CD14-positive monocyte (primary cell): ENCODE measurements at regions not wholly inside any gene's neighbourhood (a gene's known extent, or its start where the extent isn't known, plus 50 kb on each side); places are given as distances from the start of the nearest gene placed in this dataset.
A peak's percentile ranks its signal among the peaks of the same experiment; 100 is the strongest.

Source experiments
- DNase-seq, 3 donors: peaks; one replicate each; pipeline ENCODE4 v3.0.0-alpha.2; 2011 to 2022
- H2AFZ ChIP-seq: 2 replicates; pipeline ENCODE4 v1.6.0; 2012; ENCODE audit warnings: mild to moderate bottlenecking, low read depth, low read length, inconsistent platforms; ENCODE audit not compliant: insufficient read depth, poor library complexity, severe bottlenecking
- H3K27ac ChIP-seq, 2 donors: 1 replicate in 1 of 2; 2 replicates in 1 of 2; pipeline ENCODE4 v1.5.1; 2012 to 2013; ENCODE audit warnings: low read length in 2 of 2, control low read depth in 1 of 2, inconsistent platforms in 1 of 2, low read depth in 1 of 2, mild to moderate bottlenecking in 1 of 2
- H3K27me3 ChIP-seq, 2 donors: one replicate each; pipeline versions ENCODE4 v1.6.0 to v1.6.1; 2011 to 2013; ENCODE audit warnings: low read length in 2 of 2; ENCODE audit not compliant: control insufficient read depth in 2 of 2, insufficient read depth in 2 of 2
- H3K36me3 ChIP-seq, 2 donors: replicated peaks in 1 of 2; 1 replicate in 1 of 2; 2 replicates in 1 of 2; pipeline versions ENCODE4 v1.5.1 to v1.6.1; 2012 to 2013; ENCODE audit warnings: low read length in 2 of 2, control low read depth in 1 of 2, inconsistent platforms in 1 of 2, mild to moderate bottlenecking in 1 of 2; ENCODE audit not compliant: insufficient read depth in 2 of 2, control insufficient read depth in 1 of 2
- H3K4me1 ChIP-seq, 2 donors: 1 replicate in 1 of 2; 2 replicates in 1 of 2; pipeline versions ENCODE4 v1.5.1 to v1.6.1; 2012 to 2013; ENCODE audit warnings: low read length in 2 of 2, control low read depth in 1 of 2, inconsistent platforms in 1 of 2, mild to moderate bottlenecking in 1 of 2, moderate library complexity in 1 of 2; ENCODE audit not compliant: insufficient read depth in 2 of 2, control insufficient read depth in 1 of 2
- H3K4me2 ChIP-seq: replicated peaks from 2 replicates; pipeline ENCODE3; 2012; ENCODE audit warnings: low read length, moderate library complexity, mild to moderate bottlenecking; ENCODE audit not compliant: poor library complexity, severe bottlenecking; ENCODE audit errors: extremely low read depth
- H3K4me3 ChIP-seq, 3 experiments: fragments of 200-600 bp in 1 of 3; sonication (generic) in 1 of 3; replicated peaks in 1 of 3; 1 replicate in 2 of 3; 2 replicates in 1 of 3; pipeline ENCODE4 v1.5.1; 2011 to 2013; ENCODE audit warnings: low read length in 3 of 3, mild to moderate bottlenecking in 3 of 3, control low read depth in 2 of 3, low read depth in 2 of 3, inconsistent platforms in 1 of 3, moderate library complexity in 1 of 3
- H3K79me2 ChIP-seq: 2 replicates; pipeline ENCODE4 v1.6.0; 2012; ENCODE audit warnings: mild to moderate bottlenecking, control low read depth, inconsistent platforms, low read length, moderate library complexity; ENCODE audit not compliant: insufficient read depth
- H3K9ac ChIP-seq: 2 replicates; pipeline ENCODE4 v1.6.0; 2017; ENCODE audit warnings: low read length, mild to moderate bottlenecking; ENCODE audit not compliant: insufficient read depth, poor library complexity, severe bottlenecking
- H3K9me3 ChIP-seq, 2 donors: replicated peaks in 1 of 2; 1 replicate in 1 of 2; 2 replicates in 1 of 2; pipeline versions ENCODE4 v1.5.1 to v1.6.1; 2012 to 2013; ENCODE audit warnings: low read length in 2 of 2, control low read depth in 1 of 2; ENCODE audit not compliant: control insufficient read depth in 1 of 2, insufficient read depth in 1 of 2
- H4K20me1 ChIP-seq: 2 replicates; pipeline ENCODE4 v1.6.0; 2012; ENCODE audit warnings: mild to moderate bottlenecking, low read length, control low read depth, moderate library complexity; ENCODE audit not compliant: insufficient read depth
- H3K27ac Mint-ChIP-seq, 7 donors: one replicate each; pipeline ENCODE4 v1.8.0; 2020; ENCODE audit warnings: mild to moderate bottlenecking in 7 of 7, mixed read lengths in 7 of 7, moderate library complexity in 6 of 7, inconsistent platforms in 2 of 7
- H3K27me3 Mint-ChIP-seq, 3 donors: one replicate each; pipeline ENCODE4 v1.8.0; 2021 to 2022; ENCODE audit warnings: low read depth in 3 of 3, mild to moderate bottlenecking in 3 of 3, mixed read lengths in 3 of 3, moderate library complexity in 3 of 3, inconsistent platforms in 1 of 3
- H3K36me3 Mint-ChIP-seq, 2 donors: one replicate each; pipeline ENCODE4 v1.8.0; 2020; ENCODE audit warnings: mixed read lengths in 2 of 2, inconsistent platforms in 1 of 2, mild to moderate bottlenecking in 1 of 2
- H3K4me1 Mint-ChIP-seq: one replicate; pipeline ENCODE4 v1.8.0; 2020; ENCODE audit warnings: mild to moderate bottlenecking, mixed read lengths
- H3K4me3 Mint-ChIP-seq, 2 donors: one replicate each; pipeline ENCODE4 v1.8.0; 2020; ENCODE audit warnings: mild to moderate bottlenecking in 2 of 2, mixed read lengths in 2 of 2, moderate library complexity in 1 of 2
- H3K9me3 Mint-ChIP-seq, 7 donors: one replicate each; pipeline ENCODE4 v1.8.0; 2020 to 2022; ENCODE audit warnings: mixed read lengths in 7 of 7, mild to moderate bottlenecking in 6 of 7, moderate library complexity in 6 of 7, inconsistent platforms in 2 of 7
- CTCF ChIP-seq: fragments of 200-600 bp; IDR thresholded peaks from one replicate; pipeline ENCODE4 v1.8.0; 2022; ENCODE audit warnings: antibody characterized with exemption, mild to moderate bottlenecking
- WGBS: methylation state at CpG from one replicate; pipeline ENCODE4 v1.1.5; 2013; ENCODE audit warnings: missing lambda C conversion rate; ENCODE audit not compliant: insufficient coverage; 5-methylcytosine and 5-hydroxymethylcytosine counted together
- intact Hi-C, 2 donors: fragments of 100-400 bp; cut with micrococcal nuclease; formaldehyde crosslinking; loops; one replicate each; pipeline versions ENCODE4 v1.15.0 to v1.15.1; 2023

GRCh38 chr9:28073270-28073669 is 500.0 kb upstream of the C9orf72 start:
- Mint-ChIP-seq H3K9me3 (peaks cover 0 to 1% (median 0%) of the 10 kb centered on the region in 7 donors), H3K4me3 (no peak overlapping the region), H3K36me3 (no peaks in the 10 kb centered on the region), H3K27ac (no peak overlapping the region), H3K4me1 (no peaks in the 10 kb centered on the region), H3K27me3 (peaks cover 0 to 4% (median 0%) of the 10 kb centered on the region in 3 donors)
- Histone ChIP-seq H3K4me1 (no peaks in the 10 kb centered on the region), H3K27ac (no peak overlapping the region), H3K9me3 (no peaks in the 10 kb centered on the region), H2AFZ (no peak overlapping the region), H3K79me2 (no peaks in the 10 kb centered on the region), H3K9ac (no peak overlapping the region), H3K36me3 (no peaks in the 10 kb centered on the region), H3K4me2 (no peak overlapping the region), H4K20me1 (no peaks in the 10 kb centered on the region), H3K27me3 (no peaks in the 10 kb centered on the region), H3K4me3 (no peak overlapping the region)
- WGBS = no CpG with 5 or more reads among the region's 1 CpG
- TF ChIP-seq CTCF = peak; percentile 30
- intact Hi-C loops = no loop called here
- DNase-seq = peak in 2 of 3 donors; percentile 1 to 3

GRCh38 chr9:28079677-28080076 is 506.4 kb upstream of the C9orf72 start:
- Histone ChIP-seq H3K36me3 (no peaks in the 10 kb centered on the region), H3K4me1 (no peaks in the 10 kb centered on the region), H3K27ac (no peak overlapping the region), H3K4me2 (no peak overlapping the region), H3K79me2 (no peaks in the 10 kb centered on the region), H3K9me3 (no peaks in the 10 kb centered on the region), H4K20me1 (no peaks in the 10 kb centered on the region), H3K9ac (no peak overlapping the region), H2AFZ (no peak overlapping the region), H3K4me3 (no peak overlapping the region), H3K27me3 (no peaks in the 10 kb centered on the region)
- intact Hi-C loops = no loop called here
- H3K36me3 Mint-ChIP-seq = no peaks in the 10 kb centered on the region
- H3K27me3 Mint-ChIP-seq = peaks cover 0 to 4% (median 0%) of the 10 kb centered on the region in 3 donors
- no peak for TF ChIP-seq CTCF
- WGBS = 100% methylated on average over 3 of the region's 3 CpGs
- peaks cover 0 to 1% (median 0%) of the 10 kb centered on the region in 7 donors for H3K9me3 Mint-ChIP-seq
- no peaks in the 10 kb centered on the region for H3K4me1 Mint-ChIP-seq
- no peak overlapping the region for H3K4me3 Mint-ChIP-seq
- no peak overlapping the region for H3K27ac Mint-ChIP-seq
- DNase-seq = no peak
